H1 (cell line): ENCODE measurements at regions not wholly inside any gene's neighbourhood (a gene's known extent, or its start where the extent isn't known, plus 50 kb on each side); places are given as distances from the start of the nearest gene placed in this dataset.

ENCODE experiments used
- CTCF ChIA-PET: fragments of 300-600 bp; sonication (Branson Sonifier 250); formaldehyde crosslinking; loops from one replicate; lab custom pipeline; 2021; ENCODE audit not compliant: partially characterized antibody; lab: Charles Lee
- POLR2A ChIA-PET: fragments of 300-600 bp; sonication (Branson Sonifier 250); formaldehyde crosslinking; loops from one replicate; lab custom pipeline; 2021; ENCODE audit warnings: inconsistent platforms; ENCODE audit not compliant: partially characterized antibody; lab: Charles Lee
- DNase-seq, 2 experiments: peaks; one replicate each; pipeline versions ENCODE4 v3.0.0 to v3.0.0-alpha.2; 2010 to 2022; ENCODE audit warnings: low spot score in 2 of 2, low read depth in 1 of 2, mixed read lengths in 1 of 2
- FAIRE-seq: peaks from 2 replicates; lab custom pipeline; 2011; peaks lifted over from hg19 to GRCh38; lab: Jason Lieb, UNC
- H2AFZ ChIP-seq: 2 replicates; pipeline ENCODE4 v1.8.1; 2012; ENCODE audit warnings: low read length, inconsistent platforms
- H2AK5ac ChIP-seq: 2 replicates; pipeline ENCODE4 v1.6.1; 2013; ENCODE audit warnings: low read depth, low read length
- H2BK120ac ChIP-seq: replicated peaks from 2 replicates; pipeline ENCODE3; 2013; ENCODE audit warnings: low read depth, low read length, inconsistent platforms
- H2BK12ac ChIP-seq: 2 replicates; pipeline ENCODE4 v1.6.1; 2013; ENCODE audit warnings: low read depth, low read length
- H2BK15ac ChIP-seq: 2 replicates; pipeline ENCODE4 v1.6.1; 2013; ENCODE audit warnings: low read length
- H2BK20ac ChIP-seq: 2 replicates; pipeline ENCODE4 v1.6.1; 2013; ENCODE audit warnings: low read length
- H2BK5ac ChIP-seq: 2 replicates; pipeline ENCODE4 v1.6.1; 2013; ENCODE audit warnings: low read depth, low read length
- H3K14ac ChIP-seq: 2 replicates; pipeline ENCODE4 v1.6.1; 2013; ENCODE audit warnings: inconsistent platforms; ENCODE audit not compliant: insufficient read length
- H3K18ac ChIP-seq: 2 replicates; pipeline ENCODE4 v1.6.1; 2013; ENCODE audit warnings: low read length; ENCODE audit errors: extremely low read depth
- H3K23ac ChIP-seq: 2 replicates; pipeline ENCODE4 v1.6.1; 2013; ENCODE audit warnings: inconsistent platforms; ENCODE audit not compliant: insufficient read length
- H3K23me2 ChIP-seq: 2 replicates; pipeline ENCODE4 v1.6.1; 2013; ENCODE audit warnings: low read depth, low read length
- H3K27ac ChIP-seq: 2 replicates; pipeline ENCODE4 v1.6.1; 2011; ENCODE audit warnings: low read depth, low read length, inconsistent platforms
- H3K27me3 ChIP-seq, 4 experiments: replicated peaks in 1 of 4; 1 replicate in 1 of 4; 2 replicates in 3 of 4; pipeline versions ENCODE4 v1.6.1 to v1.8.1; 2011 to 2013; ENCODE audit warnings: low read length in 3 of 4, mild to moderate bottlenecking in 3 of 4, inconsistent platforms in 2 of 4, mixed read lengths in 2 of 4, moderate library complexity in 1 of 4; ENCODE audit not compliant: control insufficient read depth in 3 of 4, insufficient read depth in 3 of 4; ENCODE audit errors: extremely low read depth in 1 of 4
- H3K36me3 ChIP-seq, 4 experiments: 2 replicates each; pipeline versions ENCODE4 v1.6.1 to v1.8.1; 2011 to 2013; ENCODE audit warnings: mild to moderate bottlenecking in 4 of 4, low read length in 3 of 4, moderate library complexity in 2 of 4, control low read depth in 1 of 4, inconsistent platforms in 1 of 4; ENCODE audit not compliant: insufficient read depth in 4 of 4, control insufficient read depth in 2 of 4
- H3K4ac ChIP-seq: replicated peaks from 2 replicates; pipeline ENCODE3; 2013; ENCODE audit warnings: low read length, low read depth, mixed read lengths, inconsistent platforms; ENCODE audit not compliant: insufficient read length
- H3K4me1 ChIP-seq, 4 experiments: replicated peaks in 1 of 4; 1 replicate in 1 of 4; 2 replicates in 3 of 4; pipeline versions ENCODE4 v1.6.1 to v1.8.1; 2011 to 2013; ENCODE audit warnings: low read length in 3 of 4, inconsistent platforms in 2 of 4, mixed read lengths in 1 of 4; ENCODE audit not compliant: insufficient read depth in 4 of 4, control insufficient read depth in 3 of 4
- H3K4me2 ChIP-seq, 2 experiments: 2 replicates each; pipeline versions ENCODE4 v1.6.1 to v1.8.1; 2011 to 2013; ENCODE audit warnings: low read depth in 2 of 2, low read length in 2 of 2, control low read depth in 1 of 2, inconsistent platforms in 1 of 2, mild to moderate bottlenecking in 1 of 2; ENCODE audit not compliant: insufficient read depth in 1 of 2
- H3K4me3 ChIP-seq, 4 experiments: fragments of 200-600, 300-600 bp in 1 of 4; sonication (generic), shearing (Covaris generic), sonication (Bioruptor Twin) in 1 of 4; 2 replicates each; pipeline versions ENCODE4 v1.5.1 to v1.8.1; 2011 to 2016; ENCODE audit warnings: low read length in 4 of 4, low read depth in 3 of 4, control low read depth in 2 of 4, inconsistent platforms in 2 of 4, mild to moderate bottlenecking in 2 of 4, mixed read lengths in 1 of 4, moderate library complexity in 1 of 4; ENCODE audit not compliant: insufficient read depth in 2 of 4; ENCODE audit errors: extremely low read depth in 1 of 4
- H3K56ac ChIP-seq: replicated peaks from 2 replicates; pipeline ENCODE3; 2013; ENCODE audit warnings: low read depth, mild to moderate bottlenecking, mixed read lengths, low read length, inconsistent platforms; ENCODE audit not compliant: insufficient read length
- H3K79me1 ChIP-seq: 2 replicates; pipeline ENCODE4 v1.6.1; 2013; ENCODE audit warnings: low read depth, low read length, control low read depth
- H3K79me2 ChIP-seq, 2 experiments: 2 replicates each; pipeline versions ENCODE4 v1.6.1 to v1.8.1; 2012 to 2013; ENCODE audit warnings: low read length in 2 of 2, mild to moderate bottlenecking in 2 of 2, inconsistent platforms in 1 of 2; ENCODE audit not compliant: insufficient read depth in 2 of 2, control insufficient read depth in 1 of 2
- H3K9ac ChIP-seq, 4 experiments: replicated peaks in 1 of 4; 1 replicate in 1 of 4; 2 replicates in 3 of 4; pipeline versions ENCODE4 v1.6.1 to v1.8.1; 2011 to 2013; ENCODE audit warnings: low read depth in 3 of 4, low read length in 3 of 4, control low read depth in 2 of 4, mild to moderate bottlenecking in 2 of 4, moderate library complexity in 2 of 4, inconsistent platforms in 1 of 4; ENCODE audit errors: extremely low read depth in 1 of 4
- H3K9me3 ChIP-seq, 2 experiments: 2 replicates each; pipeline versions ENCODE4 v1.6.1 to v1.8.1; 2012 to 2013; ENCODE audit warnings: mild to moderate bottlenecking in 2 of 2, moderate library complexity in 2 of 2, control low read depth in 1 of 2, inconsistent platforms in 1 of 2, low read depth in 1 of 2, low read length in 1 of 2, mixed read lengths in 1 of 2; ENCODE audit not compliant: insufficient read depth in 2 of 2
- H4K20me1 ChIP-seq, 2 experiments: replicated peaks in 1 of 2; 2 replicates each; pipeline versions ENCODE3 to v1.8.1; 2011 to 2013; ENCODE audit warnings: inconsistent platforms in 2 of 2, low read length in 2 of 2, mild to moderate bottlenecking in 1 of 2; ENCODE audit not compliant: insufficient read depth in 2 of 2, control insufficient read depth in 1 of 2
- H4K5ac ChIP-seq: 2 replicates; pipeline ENCODE4 v1.6.1; 2013; ENCODE audit warnings: low read length, low read depth, mixed read lengths, inconsistent platforms; ENCODE audit not compliant: insufficient read length
- H4K8ac ChIP-seq: 2 replicates; pipeline ENCODE4 v1.8.0; 2013; ENCODE audit warnings: mild to moderate bottlenecking, moderate library complexity, low read length, inconsistent platforms; ENCODE audit not compliant: insufficient read depth; ENCODE audit errors: extremely low read depth
- H4K91ac ChIP-seq: replicated peaks from 2 replicates; pipeline ENCODE3; 2013; ENCODE audit warnings: low read length, mixed read lengths, inconsistent platforms; ENCODE audit not compliant: insufficient read length
- CBX5 ChIP-seq: fragments of 300-800, 300-1000 bp; sonication (generic); IDR thresholded peaks from 2 replicates; pipeline ENCODE4 v1.7.1; 2016; ENCODE audit warnings: antibody characterized with exemption, low read length, low read depth
- CHD2 ChIP-seq: IDR thresholded peaks from 2 replicates; pipeline ENCODE4 v1.6.1; 2012; ENCODE audit warnings: low read length, improper control_type of control experiment
- E2F6 ChIP-seq: IDR thresholded peaks from 2 replicates; pipeline ENCODE4 v1.6.1; 2012; ENCODE audit warnings: inconsistent platforms
- EP300 ChIP-seq, 2 experiments: IDR thresholded peaks; 1 replicate in 1 of 2; 2 replicates in 1 of 2; pipeline ENCODE4 v1.6.1; 2011 to 2012; ENCODE audit warnings: low read depth in 2 of 2, low read length in 2 of 2, mild to moderate bottlenecking in 2 of 2, borderline replicate concordance in 1 of 2, inconsistent platforms in 1 of 2, moderate library complexity in 1 of 2
- NRF1 ChIP-seq: IDR thresholded peaks from 2 replicates; pipeline ENCODE4 v1.6.1; 2011; ENCODE audit warnings: mild to moderate bottlenecking, low read depth, low read length, improper control_type of control experiment
- POU5F1 ChIP-seq: IDR thresholded peaks from 2 replicates; pipeline ENCODE4 v1.6.1; 2011; ENCODE audit warnings: low read depth, mild to moderate bottlenecking, low read length, moderate library complexity
- SIN3A ChIP-seq, 2 experiments: IDR thresholded peaks in 1 of 2; conservative IDR thresholded peaks in 1 of 2; 2 replicates each; pipeline ENCODE4 v1.6.1; 2011 to 2012; ENCODE audit warnings: low read length in 2 of 2, improper control_type of control experiment in 1 of 2, low read depth in 1 of 2, mild to moderate bottlenecking in 1 of 2
- SIX5 ChIP-seq: IDR thresholded peaks from 2 replicates; pipeline ENCODE4 v1.6.1; 2011; ENCODE audit warnings: mild to moderate bottlenecking, low read depth, low read length
- SP1 ChIP-seq: IDR thresholded peaks from 2 replicates; pipeline ENCODE4 v1.6.1; 2011; ENCODE audit warnings: low read depth, low read length
- SP4 ChIP-seq: IDR thresholded peaks from 2 replicates; pipeline ENCODE4 v1.6.1; 2012; ENCODE audit warnings: low read length, inconsistent platforms
- SUZ12 ChIP-seq: fragments of 200-600 bp; sonication (generic); IDR thresholded peaks from 2 replicates; pipeline ENCODE4 v1.6.1; 2012; ENCODE audit warnings: mild to moderate bottlenecking, inconsistent platforms, low read length, moderate library complexity, mixed read lengths
- WGBS, 2 experiments: shearing (Covaris generic) in 1 of 2; methylation state at CpG; one replicate each; pipeline versions ENCODE4 v1.1.6 to v1.1.7; 2013 to 2015; ENCODE audit warnings: low lambda C conversion rate in 2 of 2, mixed read lengths in 2 of 2, inconsistent platforms in 1 of 2, low coverage in 1 of 2, missing lambda C conversion rate in 1 of 2; ENCODE audit not compliant: insufficient replicate concordance in 2 of 2, insufficient coverage in 1 of 2, insufficient read length in 1 of 2; ENCODE audit errors: extremely low coverage in 1 of 2, missing lambda C conversion rate in 1 of 2; 5-methylcytosine and 5-hydroxymethylcytosine counted together

GRCh38 chr6:168221000-168221399 is 98.6 kb downstream of the DACT2 start:
- Histone ChIP-seq H2AK5ac (no peak overlapping the region), H2BK12ac (no peak overlapping the region), H3K36me3 (no peaks in the 10 kb centered on the region), H3K23me2 (no peaks in the 10 kb centered on the region), H3K4ac (no peak overlapping the region), H2BK15ac (no peak overlapping the region), H3K27ac (no peak overlapping the region), H2AFZ (no peak overlapping the region), H3K4me1 (peaks cover 3 to 12% (median 7%) of the 10 kb centered on the region in 4 experiments), H3K27me3 (no peaks in the 10 kb centered on the region; a peak in 3 of 7 replicates), H3K18ac (no peak overlapping the region), H4K8ac (no peak overlapping the region), H4K20me1 (no peaks in the 10 kb centered on the region), H2BK20ac (no peak overlapping the region), H3K23ac (no peak overlapping the region), H3K4me3 (no peak overlapping the region), H4K91ac (no peak overlapping the region), H2BK5ac (no peak overlapping the region), H3K79me2 (no peaks in the 10 kb centered on the region), H3K4me2 (no peak overlapping the region), H3K14ac (no peak overlapping the region), H2BK120ac (no peak overlapping the region), H3K56ac (no peak overlapping the region), H3K79me1 (no peaks in the 10 kb centered on the region), H4K5ac (no peak overlapping the region), H3K9me3 (no peaks in the 10 kb centered on the region), H3K9ac (no peak overlapping the region)
- DNase-seq (no peak), FAIRE-seq (no peak)
- no peak for TF ChIP-seq POU5F1
- no peak for TF ChIP-seq E2F6
- no peak for TF ChIP-seq SP4
- no peak for TF ChIP-seq CHD2
- TF ChIP-seq SUZ12, result no peak
- no peak for TF ChIP-seq CBX5
- no peak for TF ChIP-seq EP300 (IDR thresholded peaks at IDR 0.05; ENCODE audit: borderline replicate concordance in 1 of 2, low read depth in 2 of 2, low read length in 2 of 2)
- TF ChIP-seq SP1, result no peak
- TF ChIP-seq SIX5, result no peak
- no peak for TF ChIP-seq SIN3A (conservative IDR thresholded peaks at IDR 0.05 in 1 of 2, IDR thresholded peaks at IDR 0.05 in 1 of 2; ENCODE audit: low read depth in 1 of 2, low read length in 2 of 2)
- no peak for TF ChIP-seq NRF1
- WGBS, 2 experiments, result 91% methylated on average over 5 of the region's 5 CpGs; no CpG with 5 or more reads in 1 of the 2 experiments
- CTCF ChIA-PET, result interaction anchor here (0.9 to 1.5 kb wide), 4 partner anchors 19 to 112 kb away, joined by 3 read pairs; no protein-coding TSS in a partner anchor
- POLR2A ChIA-PET, result no interaction called here
